Adrenal gland (tissue), 5 donors: ENCODE measurements at regions not wholly inside any gene's neighbourhood (a gene's known extent, or its start where the extent isn't known, plus 50 kb on each side); places are given as distances from the start of the nearest gene placed in this dataset.

ENCODE experiments used
- POLR2A ChIP-seq, 2 donors: fragments of 450-650 bp; IDR thresholded peaks; one replicate each; pipeline ENCODE4 v1.6.1; 2017; ENCODE audit warnings: antibody characterized with exemption in 2 of 2, mild to moderate bottlenecking in 2 of 2, moderate library complexity in 1 of 2
- TF ChIP-seq, protein P1 (sequence below), 6 experiments: fragments of 450-650 bp in 4 of 6; fragments of 200-600 bp in 2 of 6; sonication (generic) in 1 of 6; IDR thresholded peaks; 1 replicate in 5 of 6; 2 replicates in 1 of 6; pipeline versions ENCODE4 v1.5.1 to v1.8.0; 2016 to 2021; ENCODE audit warnings: antibody characterized with exemption in 6 of 6, mild to moderate bottlenecking in 2 of 6, moderate library complexity in 1 of 6
- donor health status: DM: no; HTN: no; CAD: no.

DNA sequence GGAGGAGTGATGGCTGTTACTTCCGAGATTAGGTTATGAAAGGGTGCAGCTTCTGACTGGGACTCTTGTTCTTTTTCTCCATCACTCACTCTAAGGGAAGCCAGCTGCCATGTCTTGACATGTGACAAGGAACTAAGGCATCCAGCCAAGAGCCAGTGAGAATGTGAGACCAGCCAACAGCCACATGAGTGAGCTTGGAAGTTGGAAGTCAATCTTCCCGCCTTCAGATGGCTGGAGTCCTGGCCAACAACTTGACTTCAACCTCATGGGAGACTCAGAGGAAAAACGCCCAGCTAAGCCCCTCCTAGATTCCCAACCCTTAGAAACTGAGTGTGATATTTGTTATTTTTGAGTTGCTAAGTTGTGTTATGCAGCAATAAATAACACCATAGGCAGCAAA lies 201.1 kb downstream of the SNX18 start:
- TF ChIP-seq, protein P1, sequence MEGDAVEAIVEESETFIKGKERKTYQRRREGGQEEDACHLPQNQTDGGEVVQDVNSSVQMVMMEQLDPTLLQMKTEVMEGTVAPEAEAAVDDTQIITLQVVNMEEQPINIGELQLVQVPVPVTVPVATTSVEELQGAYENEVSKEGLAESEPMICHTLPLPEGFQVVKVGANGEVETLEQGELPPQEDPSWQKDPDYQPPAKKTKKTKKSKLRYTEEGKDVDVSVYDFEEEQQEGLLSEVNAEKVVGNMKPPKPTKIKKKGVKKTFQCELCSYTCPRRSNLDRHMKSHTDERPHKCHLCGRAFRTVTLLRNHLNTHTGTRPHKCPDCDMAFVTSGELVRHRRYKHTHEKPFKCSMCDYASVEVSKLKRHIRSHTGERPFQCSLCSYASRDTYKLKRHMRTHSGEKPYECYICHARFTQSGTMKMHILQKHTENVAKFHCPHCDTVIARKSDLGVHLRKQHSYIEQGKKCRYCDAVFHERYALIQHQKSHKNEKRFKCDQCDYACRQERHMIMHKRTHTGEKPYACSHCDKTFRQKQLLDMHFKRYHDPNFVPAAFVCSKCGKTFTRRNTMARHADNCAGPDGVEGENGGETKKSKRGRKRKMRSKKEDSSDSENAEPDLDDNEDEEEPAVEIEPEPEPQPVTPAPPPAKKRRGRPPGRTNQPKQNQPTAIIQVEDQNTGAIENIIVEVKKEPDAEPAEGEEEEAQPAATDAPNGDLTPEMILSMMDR (IDR thresholded peaks at IDR 0.05) = no peak
- no peak for TF ChIP-seq POLR2A (IDR thresholded peaks at IDR 0.05)
